Esophagus muscularis mucosa (tissue), 3 donors: ENCODE measurements at regions not wholly inside any gene's neighbourhood (a gene's known extent, or its start where the extent isn't known, plus 50 kb on each side); places are given as distances from the start of the nearest gene placed in this dataset.
"Not testable (repeated sequence)": the region's sequence is repeated elsewhere in the genome, so short reads cannot be mapped to it uniquely, and the experiment has no call there.

Experiments used
- POLR2AphosphoS5 ChIP-seq, 2 donors: sonication (generic); formaldehyde crosslinking; IDR thresholded peaks; one replicate each; pipeline ENCODE4 v1.6.1; 2017; ENCODE audit warnings: antibody characterized with exemption in 2 of 2
- TF ChIP-seq, protein P1 (sequence below), 3 experiments: fragments of 200-600 bp in 2 of 3; fragments of 450-650 bp in 1 of 3; sonication (generic) in 2 of 3; IDR thresholded peaks; one replicate each; pipeline ENCODE4 v1.5.1; 2017 to 2019; ENCODE audit warnings: antibody characterized with exemption in 3 of 3, mild to moderate bottlenecking in 2 of 3, moderate library complexity in 1 of 3

DNA sequence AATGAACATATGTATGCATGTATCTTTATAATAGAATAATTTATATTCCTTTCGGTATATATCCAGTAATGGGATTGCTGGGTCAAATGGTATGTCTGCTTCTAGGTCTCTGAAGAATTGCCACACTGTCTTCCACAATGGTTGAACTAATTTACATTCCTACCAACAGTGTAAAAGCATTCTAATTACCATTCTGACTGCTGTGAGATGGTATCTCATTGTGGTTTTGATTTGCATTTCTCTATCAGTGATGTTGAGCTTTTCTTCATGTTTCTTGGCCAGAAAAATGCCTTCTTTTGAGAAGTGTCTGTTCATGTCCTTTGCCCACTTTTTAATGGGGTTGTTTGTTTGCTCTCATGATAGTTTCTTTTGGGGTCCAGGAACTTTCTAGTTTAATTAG lies 213.2 kb upstream of the PTER start:
- TF ChIP-seq, protein P1, sequence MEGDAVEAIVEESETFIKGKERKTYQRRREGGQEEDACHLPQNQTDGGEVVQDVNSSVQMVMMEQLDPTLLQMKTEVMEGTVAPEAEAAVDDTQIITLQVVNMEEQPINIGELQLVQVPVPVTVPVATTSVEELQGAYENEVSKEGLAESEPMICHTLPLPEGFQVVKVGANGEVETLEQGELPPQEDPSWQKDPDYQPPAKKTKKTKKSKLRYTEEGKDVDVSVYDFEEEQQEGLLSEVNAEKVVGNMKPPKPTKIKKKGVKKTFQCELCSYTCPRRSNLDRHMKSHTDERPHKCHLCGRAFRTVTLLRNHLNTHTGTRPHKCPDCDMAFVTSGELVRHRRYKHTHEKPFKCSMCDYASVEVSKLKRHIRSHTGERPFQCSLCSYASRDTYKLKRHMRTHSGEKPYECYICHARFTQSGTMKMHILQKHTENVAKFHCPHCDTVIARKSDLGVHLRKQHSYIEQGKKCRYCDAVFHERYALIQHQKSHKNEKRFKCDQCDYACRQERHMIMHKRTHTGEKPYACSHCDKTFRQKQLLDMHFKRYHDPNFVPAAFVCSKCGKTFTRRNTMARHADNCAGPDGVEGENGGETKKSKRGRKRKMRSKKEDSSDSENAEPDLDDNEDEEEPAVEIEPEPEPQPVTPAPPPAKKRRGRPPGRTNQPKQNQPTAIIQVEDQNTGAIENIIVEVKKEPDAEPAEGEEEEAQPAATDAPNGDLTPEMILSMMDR (IDR thresholded peaks at IDR 0.05), result not testable (repeated sequence)
- not testable (repeated sequence) for TF ChIP-seq POLR2AphosphoS5 (IDR thresholded peaks at IDR 0.05)
